ENCODE measurements at regions not wholly inside any gene's neighbourhood (a gene's known extent, or its start where the extent isn't known, plus 50 kb on each side); places are given as distances from the start of the nearest gene placed in this dataset.

DNA sequence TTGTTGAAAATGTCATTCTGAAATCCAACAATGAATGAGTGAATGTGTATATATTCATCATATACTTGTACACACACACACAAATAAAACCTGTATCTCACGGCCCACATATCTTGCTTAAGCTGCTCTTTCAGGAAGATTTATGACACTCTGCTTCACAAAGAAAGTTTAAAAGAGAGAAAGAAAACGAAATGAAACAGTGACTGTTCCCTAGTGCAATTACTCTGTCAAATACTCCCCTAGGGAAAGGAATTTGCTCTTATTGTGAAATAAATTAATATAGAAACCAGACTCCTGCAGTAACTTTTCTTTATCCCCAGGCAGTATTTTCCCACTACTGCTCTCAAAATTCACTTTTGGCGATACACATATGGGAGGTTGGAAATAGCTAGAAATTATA, 329.1 kb downstream of the VPS13C start:
- Histone ChIP-seq H3K36me3 (ENCODE audit: control insufficient read depth, insufficient read depth, low read length) (no peaks in the 10 kb centered on the region), H3K9me3 (no peaks in the 10 kb centered on the region), H3K27me3 (replicated peaks; ENCODE audit: control insufficient read depth, insufficient read depth, low read length) (no peaks in the 10 kb centered on the region), H3K4me3 (ENCODE audit: low read depth, low read length) (no peak overlapping the region), H3K4me1 (no peaks in the 10 kb centered on the region)
- no peaks in the 10 kb centered on the region for H3K9me3 Mint-ChIP-seq (ENCODE audit: unreplicated experiment)
- ChIA-PET POLR2A (no interaction called here), CTCF (no interaction called here)
- DNase-seq = no peak
- no peak overlapping the region for H3K4me3 Mint-ChIP-seq (ENCODE audit: unreplicated experiment)
- TF ChIP-seq, protein P1, sequence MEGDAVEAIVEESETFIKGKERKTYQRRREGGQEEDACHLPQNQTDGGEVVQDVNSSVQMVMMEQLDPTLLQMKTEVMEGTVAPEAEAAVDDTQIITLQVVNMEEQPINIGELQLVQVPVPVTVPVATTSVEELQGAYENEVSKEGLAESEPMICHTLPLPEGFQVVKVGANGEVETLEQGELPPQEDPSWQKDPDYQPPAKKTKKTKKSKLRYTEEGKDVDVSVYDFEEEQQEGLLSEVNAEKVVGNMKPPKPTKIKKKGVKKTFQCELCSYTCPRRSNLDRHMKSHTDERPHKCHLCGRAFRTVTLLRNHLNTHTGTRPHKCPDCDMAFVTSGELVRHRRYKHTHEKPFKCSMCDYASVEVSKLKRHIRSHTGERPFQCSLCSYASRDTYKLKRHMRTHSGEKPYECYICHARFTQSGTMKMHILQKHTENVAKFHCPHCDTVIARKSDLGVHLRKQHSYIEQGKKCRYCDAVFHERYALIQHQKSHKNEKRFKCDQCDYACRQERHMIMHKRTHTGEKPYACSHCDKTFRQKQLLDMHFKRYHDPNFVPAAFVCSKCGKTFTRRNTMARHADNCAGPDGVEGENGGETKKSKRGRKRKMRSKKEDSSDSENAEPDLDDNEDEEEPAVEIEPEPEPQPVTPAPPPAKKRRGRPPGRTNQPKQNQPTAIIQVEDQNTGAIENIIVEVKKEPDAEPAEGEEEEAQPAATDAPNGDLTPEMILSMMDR (IDR thresholded peaks at IDR 0.05; ENCODE audit: insufficient read depth in 1 of 2, low read depth in 1 of 2, low read length in 1 of 2, severe bottlenecking in 1 of 2, unreplicated experiment in 1 of 2) = no peak
- intact Hi-C loops (cut with micrococcal nuclease; ENCODE audit: unreplicated experiment) = no loop called here
- H3K4me1 Mint-ChIP-seq (ENCODE audit: low read depth, unreplicated experiment) = no peaks in the 10 kb centered on the region
- H3K27me3 Mint-ChIP-seq (ENCODE audit: insufficient read depth, unreplicated experiment) = peaks cover 17% of the 10 kb centered on the region
- H3K27ac Mint-ChIP-seq (ENCODE audit: unreplicated experiment) = no peak overlapping the region
- BruUV-seq (replicated peaks) = no TSS peak
- H3K36me3 Mint-ChIP-seq (ENCODE audit: insufficient read depth, unreplicated experiment) = no peaks in the 10 kb centered on the region

DNA sequence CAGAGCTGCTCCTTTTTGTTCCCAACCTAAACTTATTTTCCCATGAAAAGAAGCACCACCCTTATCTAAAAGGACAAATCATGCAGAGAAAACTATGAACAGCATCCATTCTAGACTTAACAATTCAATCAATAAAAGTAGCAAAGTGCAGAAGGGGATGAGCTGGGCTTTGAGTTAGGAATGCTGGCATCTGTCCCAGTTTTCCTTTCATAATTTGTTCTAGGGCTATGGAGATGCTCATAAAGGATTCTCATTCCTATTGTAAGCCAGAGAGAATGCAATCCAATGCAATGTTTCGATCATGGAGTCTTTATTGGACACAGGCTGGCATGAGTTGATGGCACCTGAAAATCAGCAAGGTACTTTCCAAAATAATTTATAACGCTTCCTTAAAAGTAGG, 330.6 kb downstream of the VPS13C start:
- Histone ChIP-seq H3K4me3 (ENCODE audit: low read depth, low read length) (no peak overlapping the region), H3K9me3 (no peaks in the 10 kb centered on the region), H3K36me3 (ENCODE audit: control insufficient read depth, insufficient read depth, low read length) (no peaks in the 10 kb centered on the region), H3K27me3 (replicated peaks; ENCODE audit: control insufficient read depth, insufficient read depth, low read length) (no peaks in the 10 kb centered on the region), H3K4me1 (no peaks in the 10 kb centered on the region)
- Mint-ChIP-seq H3K9me3 (ENCODE audit: unreplicated experiment) (no peaks in the 10 kb centered on the region), H3K4me1 (ENCODE audit: low read depth, unreplicated experiment) (no peaks in the 10 kb centered on the region), H3K36me3 (ENCODE audit: insufficient read depth, unreplicated experiment) (no peaks in the 10 kb centered on the region), H3K27ac (ENCODE audit: unreplicated experiment) (no peak overlapping the region), H3K27me3 (ENCODE audit: insufficient read depth, unreplicated experiment) (peaks cover 16% of the 10 kb centered on the region), H3K4me3 (ENCODE audit: unreplicated experiment) (no peak overlapping the region)
- ChIA-PET POLR2A (no interaction called here), CTCF (no interaction called here)
- intact Hi-C loops (cut with micrococcal nuclease; ENCODE audit: unreplicated experiment) = no loop called here
- TF ChIP-seq, protein P1 (IDR thresholded peaks at IDR 0.05; ENCODE audit: insufficient read depth in 1 of 2, low read depth in 1 of 2, low read length in 1 of 2, severe bottlenecking in 1 of 2, unreplicated experiment in 1 of 2) = no peak
- no TSS peak for BruUV-seq (replicated peaks)
- no peak for DNase-seq

DNA sequence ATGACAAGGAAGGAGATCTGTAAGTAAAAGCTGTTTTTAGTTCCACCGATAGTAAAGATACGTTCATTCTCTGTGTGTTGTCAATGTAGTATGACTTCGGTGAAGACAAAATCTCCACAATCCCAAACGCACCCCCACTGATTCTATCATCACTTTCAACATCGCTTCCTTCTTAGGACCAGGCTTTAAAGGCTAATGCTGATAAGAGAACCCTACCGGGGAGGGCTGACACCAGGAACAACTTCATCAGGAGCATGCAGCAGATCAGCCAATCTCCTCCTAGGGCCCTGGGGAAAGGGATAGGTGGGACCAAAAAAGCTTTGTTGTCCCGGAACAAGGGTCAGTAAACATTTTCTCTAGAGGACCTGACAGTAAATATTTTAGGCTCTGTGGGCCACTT, 334.1 kb downstream of the VPS13C start:
- H3K4me3 Mint-ChIP-seq (ENCODE audit: unreplicated experiment) = no peak overlapping the region
- H3K27ac Mint-ChIP-seq (ENCODE audit: unreplicated experiment) = no peak overlapping the region
- Histone ChIP-seq H3K4me1 (no peaks in the 10 kb centered on the region), H3K4me3 (ENCODE audit: low read depth, low read length) (no peak overlapping the region), H3K36me3 (ENCODE audit: control insufficient read depth, insufficient read depth, low read length) (no peaks in the 10 kb centered on the region), H3K27me3 (replicated peaks; ENCODE audit: control insufficient read depth, insufficient read depth, low read length) (no peaks in the 10 kb centered on the region), H3K9me3 (no peaks in the 10 kb centered on the region)
- no TSS peak for BruUV-seq (replicated peaks)
- CTCF ChIA-PET = no interaction called here
- peaks cover 24% of the 10 kb centered on the region for H3K27me3 Mint-ChIP-seq (ENCODE audit: insufficient read depth, unreplicated experiment)
- TF ChIP-seq, protein P1 (IDR thresholded peaks at IDR 0.05; ENCODE audit: insufficient read depth in 1 of 2, low read depth in 1 of 2, low read length in 1 of 2, severe bottlenecking in 1 of 2, unreplicated experiment in 1 of 2) = no peak
- no peaks in the 10 kb centered on the region for H3K36me3 Mint-ChIP-seq (ENCODE audit: insufficient read depth, unreplicated experiment)
- no peaks in the 10 kb centered on the region for H3K4me1 Mint-ChIP-seq (ENCODE audit: low read depth, unreplicated experiment)
- intact Hi-C loops (cut with micrococcal nuclease; ENCODE audit: unreplicated experiment) = no loop called here
- POLR2A ChIA-PET = no interaction called here
- DNase-seq = no peak
- no peaks in the 10 kb centered on the region for H3K9me3 Mint-ChIP-seq (ENCODE audit: unreplicated experiment)

Measured in Caco-2 (cell line).